Uterus (tissue), 3 donors: ENCODE measurements at regions not wholly inside any gene's neighbourhood (a gene's known extent, or its start where the extent isn't known, plus 50 kb on each side); places are given as distances from the start of the nearest gene placed in this dataset.

ENCODE experiments used
- DNase-seq, 2 donors: peaks; one replicate each; pipeline ENCODE4 v3.0.0-alpha.2; 2019 to 2020
- H3K27ac ChIP-seq, 2 donors: fragments of 200-600 bp; sonication (generic); 1 replicate in 1 of 2; 2 replicates in 1 of 2; pipeline ENCODE4 v1.5.1; 2016 to 2018
- H3K27me3 ChIP-seq, 2 donors: fragments of 200-600 bp; sonication (generic); one replicate each; pipeline ENCODE4 v1.5.1; 2018 to 2019; ENCODE audit warnings: control low read depth in 1 of 2
- H3K36me3 ChIP-seq, 2 donors: fragments of 200-600 bp; sonication (generic); one replicate each; pipeline ENCODE4 v1.5.1; 2019; ENCODE audit warnings: control low read depth in 1 of 2
- H3K4me1 ChIP-seq, 2 donors: fragments of 200-600 bp; sonication (generic); one replicate each; pipeline ENCODE4 v1.5.1; 2018 to 2019; ENCODE audit warnings: control low read depth in 1 of 2
- H3K4me3 ChIP-seq, 2 donors: fragments of 200-600 bp; sonication (generic); 1 replicate in 1 of 2; 2 replicates in 1 of 2; pipeline ENCODE4 v1.5.1; 2018 to 2019; ENCODE audit warnings: mild to moderate bottlenecking in 1 of 2
- H3K9me3 ChIP-seq, 2 donors: fragments of 200-600 bp; sonication (generic); one replicate each; pipeline ENCODE4 v1.5.1; 2019; ENCODE audit warnings: control low read depth in 1 of 2
- CTCF ChIP-seq, 4 experiments: fragments of 200-600 bp in 2 of 4; fragments of 450-650 bp in 2 of 4; sonication (generic) in 2 of 4; IDR thresholded peaks; one replicate each; pipeline ENCODE4 v1.5.1; 2016 to 2019; ENCODE audit warnings: antibody characterized with exemption in 4 of 4, mild to moderate bottlenecking in 2 of 4, moderate library complexity in 1 of 4
- POLR2A ChIP-seq, 2 donors: fragments of 450-650 bp; IDR thresholded peaks; one replicate each; pipeline ENCODE4 v1.6.1; 2016; ENCODE audit warnings: antibody characterized with exemption in 2 of 2, mild to moderate bottlenecking in 1 of 2, moderate library complexity in 1 of 2
- intact Hi-C: fragments of 100-400 bp; cut with DNase I; formaldehyde crosslinking; loops from one replicate; pipeline ENCODE4 v1.15.1; 2023; ENCODE audit warnings: low total_unique reads
- donor health status: DM: yes; HTN: yes; CAD: no.

- Histone ChIP-seq H3K27ac (no peak overlapping the region), H3K4me1 (no peaks in the 10 kb centered on the region), H3K4me3 (no peak overlapping the region), H3K36me3 (no peaks in the 10 kb centered on the region), H3K9me3 (no peaks in the 10 kb centered on the region), H3K27me3 (no peaks in the 10 kb centered on the region)
- no peak for TF ChIP-seq CTCF (IDR thresholded peaks at IDR 0.05)
- TF ChIP-seq POLR2A (IDR thresholded peaks at IDR 0.05), result no peak
- intact Hi-C loops, result no loop called here
- DNase-seq, result no peak
Measured at GRCh38 chr12:25013061-25013460, 64.2 kb upstream of the BCAT1 start.

GRCh38 chr12:25009496-25010092 is 60.7 kb upstream of the BCAT1 start:
- Histone ChIP-seq H3K9me3 (no peaks in the 10 kb centered on the region), H3K36me3 (no peaks in the 10 kb centered on the region), H3K27ac (no peak overlapping the region), H3K27me3 (no peaks in the 10 kb centered on the region), H3K4me1 (no peaks in the 10 kb centered on the region), H3K4me3 (no peak overlapping the region)
- DNase-seq, result no peak
- intact Hi-C loops, result no loop called here
- no peak for TF ChIP-seq POLR2A (IDR thresholded peaks at IDR 0.05)
- TF ChIP-seq CTCF (IDR thresholded peaks at IDR 0.05), result no peak

- H3K4me3 ChIP-seq, result no peak overlapping the region
- no peak for DNase-seq
Measured at GRCh38 chr12:25005376-25005775, 56.5 kb upstream of the BCAT1 start.

GRCh38 chr12:25004447-25004846 is 55.5 kb upstream of the BCAT1 start:
- H3K27me3 ChIP-seq, result no peaks in the 10 kb centered on the region
- DNase-seq, result no peak
- H3K9me3 ChIP-seq, result no peaks in the 10 kb centered on the region
- H3K4me1 ChIP-seq, result no peaks in the 10 kb centered on the region
- no peak overlapping the region for H3K27ac ChIP-seq
- no peaks in the 10 kb centered on the region for H3K36me3 ChIP-seq
- intact Hi-C loops, result no loop called here
- no peak overlapping the region for H3K4me3 ChIP-seq
- no peak for TF ChIP-seq CTCF (IDR thresholded peaks at IDR 0.05)
- TF ChIP-seq POLR2A (IDR thresholded peaks at IDR 0.05), result no peak

More at GRCh38 chr12:25005376-25005775, 56.5 kb upstream of the BCAT1 start:
- H3K27ac ChIP-seq, result no peak overlapping the region
- intact Hi-C loops, result no loop called here
- H3K4me1 ChIP-seq, result no peaks in the 10 kb centered on the region
- H3K9me3 ChIP-seq, result no peaks in the 10 kb centered on the region
- H3K36me3 ChIP-seq, result no peaks in the 10 kb centered on the region
- no peak for TF ChIP-seq CTCF (IDR thresholded peaks at IDR 0.05)
- TF ChIP-seq POLR2A (IDR thresholded peaks at IDR 0.05), result no peak
- H3K27me3 ChIP-seq, result no peaks in the 10 kb centered on the region

- no peaks in the 10 kb centered on the region for H3K36me3 ChIP-seq
- TF ChIP-seq CTCF (IDR thresholded peaks at IDR 0.05) (no peak), POLR2A (IDR thresholded peaks at IDR 0.05) (no peak)
- no peaks in the 10 kb centered on the region for H3K27me3 ChIP-seq
- no peak for DNase-seq
- H3K4me1 ChIP-seq, result no peaks in the 10 kb centered on the region
- H3K9me3 ChIP-seq, result no peaks in the 10 kb centered on the region
- H3K27ac ChIP-seq, result no peak overlapping the region
- intact Hi-C loops, result no loop called here
- no peak overlapping the region for H3K4me3 ChIP-seq
Measured at GRCh38 chr12:25001311-25001710, 52.4 kb upstream of the BCAT1 start.
